Esophagus squamous epithelium (tissue), 5 donors: ENCODE measurements at regions not wholly inside any gene's neighbourhood (a gene's known extent, or its start where the extent isn't known, plus 50 kb on each side); places are given as distances from the start of the nearest gene placed in this dataset.

Experiments used
- DNase-seq: peaks from one replicate; lab custom pipeline; 2025; lab: John Stamatoyannopoulos, UW
- H3K27ac ChIP-seq, 4 donors: fragments of 200-600 bp; sonication (generic); one replicate each; pipeline ENCODE4 v1.5.1; 2016 to 2019; ENCODE audit warnings: mild to moderate bottlenecking in 1 of 4
- H3K27me3 ChIP-seq, 4 donors: fragments of 200-600 bp; sonication (generic); 1 replicate in 3 of 4; 2 replicates in 1 of 4; pipeline versions ENCODE4 v1.5.1 to v1.6.0; 2017 to 2021; ENCODE audit warnings: antibody characterized with exemption in 1 of 4
- H3K36me3 ChIP-seq, 3 donors: fragments of 200-600 bp; sonication (generic); one replicate each; pipeline ENCODE4 v1.5.1; 2016 to 2019
- H3K4me1 ChIP-seq, 3 donors: fragments of 200-600 bp; sonication (generic); one replicate each; pipeline ENCODE4 v1.5.1; 2017 to 2019
- H3K4me3 ChIP-seq, 4 donors: fragments of 200-600 bp; sonication (generic); 1 replicate in 3 of 4; 2 replicates in 1 of 4; pipeline ENCODE4 v1.5.1; 2016 to 2019; ENCODE audit warnings: mild to moderate bottlenecking in 2 of 4, moderate library complexity in 1 of 4
- H3K9me3 ChIP-seq, 3 donors: fragments of 200-600 bp; sonication (generic); one replicate each; pipeline ENCODE4 v1.5.1; 2016 to 2019
- CTCF ChIP-seq, 6 experiments: fragments of 450-650 bp in 4 of 6; fragments of 200-600 bp in 2 of 6; sonication (generic) in 2 of 6; IDR thresholded peaks; one replicate each; pipeline ENCODE4 v1.5.1; 2016 to 2019; ENCODE audit warnings: antibody characterized with exemption in 6 of 6, mild to moderate bottlenecking in 4 of 6, moderate library complexity in 4 of 6
- POLR2A ChIP-seq, 4 donors: fragments of 450-650 bp; IDR thresholded peaks; one replicate each; pipeline ENCODE4 v1.6.1; 2017; ENCODE audit warnings: antibody characterized with exemption in 4 of 4, mild to moderate bottlenecking in 4 of 4, moderate library complexity in 3 of 4
- WGBS, 2 donors: methylation state at CpG; one replicate each; pipeline ENCODE4 v1.1.5; 2018; 5-methylcytosine and 5-hydroxymethylcytosine counted together
- intact Hi-C: fragments of 100-400 bp; cut with DNase I; formaldehyde crosslinking; loops from one replicate; pipeline ENCODE4 v1.15.0; 2022
- donor health status: DM: yes; HTN: yes; CAD: no.

- no peaks in the 10 kb centered on the region for H3K36me3 ChIP-seq
- H3K4me3 ChIP-seq, result no peak overlapping the region
- intact Hi-C loops, result no loop called here
- TF ChIP-seq CTCF (IDR thresholded peaks at IDR 0.05) (no peak), POLR2A (IDR thresholded peaks at IDR 0.05) (no peak)
- no peaks in the 10 kb centered on the region for H3K4me1 ChIP-seq
- 47 to 78% methylated on average over 3 of the region's 3 CpGs for WGBS, 2 donors
- H3K9me3 ChIP-seq, result no peaks in the 10 kb centered on the region
- no peak for DNase-seq
- H3K27ac ChIP-seq, result no peak overlapping the region
- H3K27me3 ChIP-seq, result no peaks in the 10 kb centered on the region
These were observed 61.6 kb upstream of the ACSL1 start for GRCh38 chr4:184887333-184887732.

GRCh38 chr4:184887947-184888346 is 62.2 kb upstream of the ACSL1 start:
- WGBS, 2 donors, result 83 to 98% methylated on average over 4 to 5 of the region's 6 CpGs
- no peaks in the 10 kb centered on the region for H3K27me3 ChIP-seq
- H3K4me3 ChIP-seq, result no peak overlapping the region
- no peaks in the 10 kb centered on the region for H3K36me3 ChIP-seq
- no peaks in the 10 kb centered on the region for H3K4me1 ChIP-seq
- TF ChIP-seq POLR2A (IDR thresholded peaks at IDR 0.05) (no peak), CTCF (IDR thresholded peaks at IDR 0.05) (no peak)
- no peak for DNase-seq
- intact Hi-C loops, result no loop called here
- H3K9me3 ChIP-seq, result no peaks in the 10 kb centered on the region
- H3K27ac ChIP-seq, result no peak overlapping the region

GRCh38 chr4:184889666-184890335 is 64.0 kb upstream of the ACSL1 start:
- Histone ChIP-seq H3K27ac (no peak overlapping the region), H3K9me3 (no peaks in the 10 kb centered on the region), H3K36me3 (no peaks in the 10 kb centered on the region), H3K27me3 (peaks cover 0 to 5% (median 0%) of the 10 kb centered on the region in 4 donors), H3K4me1 (no peaks in the 10 kb centered on the region), H3K4me3 (no peak overlapping the region)
- WGBS, 2 donors, result 40 to 53% methylated on average over 12 to 13 of the region's 13 CpGs
- DNase-seq, result no peak
- intact Hi-C loops, result no loop called here
- TF ChIP-seq POLR2A (IDR thresholded peaks at IDR 0.05), result no peak
- no peak for TF ChIP-seq CTCF (IDR thresholded peaks at IDR 0.05)

- no peak for DNase-seq
- Histone ChIP-seq H3K9me3 (no peaks in the 10 kb centered on the region), H3K4me3 (no peak overlapping the region), H3K4me1 (no peaks in the 10 kb centered on the region), H3K27ac (no peak overlapping the region), H3K36me3 (no peaks in the 10 kb centered on the region), H3K27me3 (peaks cover 0 to 5% (median 0%) of the 10 kb centered on the region in 4 donors)
- intact Hi-C loops, result no loop called here
- TF ChIP-seq POLR2A (IDR thresholded peaks at IDR 0.05) (no peak), CTCF (IDR thresholded peaks at IDR 0.05) (no peak)
- WGBS, 2 donors, result 54 to 66% methylated on average over 5 of the region's 5 CpGs
These were observed 64.7 kb upstream of the ACSL1 start for GRCh38 chr4:184890499-184890898.

- Histone ChIP-seq H3K27me3 (peaks cover 0 to 13% (median 0%) of the 10 kb centered on the region in 4 donors), H3K36me3 (no peaks in the 10 kb centered on the region), H3K27ac (no peak overlapping the region), H3K4me3 (no peak overlapping the region), H3K4me1 (no peaks in the 10 kb centered on the region), H3K9me3 (no peaks in the 10 kb centered on the region)
- intact Hi-C loops, result no loop called here
- 100% methylated on average over 2 of the region's 2 CpGs for WGBS, 2 donors
- no peak for TF ChIP-seq CTCF (IDR thresholded peaks at IDR 0.05)
- no peak for TF ChIP-seq POLR2A (IDR thresholded peaks at IDR 0.05)
- no peak for DNase-seq
These were observed 66.1 kb upstream of the ACSL1 start for GRCh38 chr4:184891816-184892397.
